Skeletal muscle satellite cell (primary cell): ENCODE measurements at regions not wholly inside any gene's neighbourhood (a gene's known extent, or its start where the extent isn't known, plus 50 kb on each side); places are given as distances from the start of the nearest gene placed in this dataset.
"Not testable (repeated sequence)": the region's sequence is repeated elsewhere in the genome, so short reads cannot be mapped to it uniquely, and the experiment has no call there.

ENCODE experiments used
- H3K27me3 ChIP-seq: 2 replicates; pipeline ENCODE4 v1.7.0; 2013; ENCODE audit warnings: low read length; ENCODE audit not compliant: control insufficient read depth, insufficient read depth
- H3K36me3 ChIP-seq: 2 replicates; pipeline ENCODE4 v1.7.0; 2013; ENCODE audit warnings: mild to moderate bottlenecking, control low read depth, low read length; ENCODE audit not compliant: insufficient read depth
- H3K4me1 ChIP-seq: 2 replicates; pipeline ENCODE4 v1.7.0; 2013; ENCODE audit warnings: low read length; ENCODE audit not compliant: control insufficient read depth, insufficient read depth
- H3K4me2 ChIP-seq: 2 replicates; pipeline ENCODE4 v1.7.0; 2013; ENCODE audit warnings: mild to moderate bottlenecking, low read length
- H3K4me3 ChIP-seq: 2 replicates; pipeline ENCODE4 v1.7.0; 2013; ENCODE audit warnings: low read length
- H3K9ac ChIP-seq: 2 replicates; pipeline ENCODE4 v1.7.0; 2013; ENCODE audit warnings: mild to moderate bottlenecking, low read depth, low read length, moderate library complexity
- H3K9me3 ChIP-seq: replicated peaks from 2 replicates; pipeline ENCODE4 v1.7.0; 2013; ENCODE audit warnings: mild to moderate bottlenecking, control low read depth, low read length

DNA sequence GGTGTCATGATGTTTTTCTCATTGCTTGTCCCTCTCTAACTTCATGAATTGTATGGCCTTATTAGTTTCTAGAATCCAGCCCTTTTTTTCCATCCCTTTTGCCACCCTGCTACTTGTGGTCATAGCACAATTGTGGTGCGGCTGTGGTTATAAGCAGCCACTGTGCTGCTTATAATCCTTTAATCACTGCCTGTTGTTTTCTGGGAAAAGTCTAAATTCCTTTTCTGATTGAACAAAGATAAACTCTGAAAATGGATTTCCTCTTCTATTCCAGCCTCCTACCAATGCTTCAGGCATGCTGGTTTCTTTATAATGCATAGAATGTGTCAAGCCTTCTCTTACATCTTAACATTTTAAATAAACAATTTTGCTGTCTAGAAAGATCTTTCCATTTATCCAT lies 319.5 kb downstream of the C3orf38 start:
- Histone ChIP-seq H3K4me1 (no peaks in the 10 kb centered on the region), H3K27me3 (no peaks in the 10 kb centered on the region), H3K9ac (no peak overlapping the region), H3K9me3 (peaks cover 4% of the 10 kb centered on the region), H3K36me3 (no peaks in the 10 kb centered on the region), H3K4me2 (no peak overlapping the region), H3K4me3 (no peak overlapping the region)

GRCh38 chr3:88478460-88478859 lies 328.7 kb downstream of the C3orf38 start:
- H3K4me2 ChIP-seq, result no peak overlapping the region
- no peak overlapping the region for H3K9ac ChIP-seq
- H3K4me1 ChIP-seq, result no peaks in the 10 kb centered on the region
- no peak overlapping the region for H3K4me3 ChIP-seq
- H3K27me3 ChIP-seq, result no peaks in the 10 kb centered on the region
- peaks cover 2% of the 10 kb centered on the region for H3K9me3 ChIP-seq
- no peaks in the 10 kb centered on the region for H3K36me3 ChIP-seq

DNA sequence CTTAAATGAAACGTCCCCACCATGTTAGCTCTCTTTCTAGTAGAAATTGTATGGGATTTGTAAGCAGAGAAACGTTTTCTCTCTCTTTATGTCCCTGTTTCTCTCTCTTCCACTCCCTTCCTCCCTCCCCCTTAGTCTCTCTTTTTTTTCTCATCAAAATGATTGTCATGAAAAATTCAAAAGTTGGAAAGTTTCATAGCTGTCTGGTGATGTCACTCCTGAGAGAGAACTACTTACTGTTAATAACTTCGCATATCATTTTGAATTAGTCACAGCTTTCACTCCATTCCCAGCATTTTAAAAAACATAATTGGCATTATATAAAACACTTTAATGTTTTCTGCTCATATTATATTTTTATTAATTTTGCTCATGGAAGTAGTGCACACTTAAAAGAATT lies 331.1 kb downstream of the C3orf38 start:
- Histone ChIP-seq H3K27me3 (no peaks in the 10 kb centered on the region), H3K36me3 (no peaks in the 10 kb centered on the region), H3K9me3 (peaks cover 2% of the 10 kb centered on the region), H3K4me2 (no peak overlapping the region), H3K4me1 (no peaks in the 10 kb centered on the region), H3K4me3 (no peak overlapping the region), H3K9ac (no peak overlapping the region)

DNA sequence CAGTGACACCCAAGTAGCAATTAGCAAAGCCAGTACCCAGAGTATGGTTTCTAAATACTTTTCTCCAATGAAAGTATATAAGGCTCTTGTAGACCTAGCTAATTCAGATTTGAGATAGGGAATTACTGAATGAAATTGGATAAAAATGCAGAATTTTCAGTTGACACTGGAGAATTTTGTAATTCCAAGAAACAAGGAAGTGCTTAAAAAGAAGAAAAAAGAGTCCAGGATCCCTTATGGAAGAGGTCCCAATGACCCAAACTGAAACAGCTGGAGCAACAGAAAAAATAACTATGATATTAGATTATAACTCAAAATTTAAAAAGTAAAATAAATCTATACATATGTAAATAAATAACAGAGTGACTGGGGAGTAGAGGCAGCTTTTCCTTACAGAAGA lies 335.2 kb downstream of the C3orf38 start:
- Histone ChIP-seq H3K36me3 (no peaks in the 10 kb centered on the region), H3K4me1 (no peaks in the 10 kb centered on the region), H3K4me2 (no peak overlapping the region), H3K9me3 (peaks cover 2% of the 10 kb centered on the region), H3K27me3 (no peaks in the 10 kb centered on the region), H3K4me3 (no peak overlapping the region), H3K9ac (no peak overlapping the region)

- not testable (repeated sequence) for H3K4me2 ChIP-seq, H3K9ac ChIP-seq, H3K36me3 ChIP-seq, H3K4me1 ChIP-seq, H3K27me3 ChIP-seq, H3K4me3 ChIP-seq, H3K9me3 ChIP-seq
Measured at GRCh38 chr3:88508818-88509217, 359.1 kb downstream of the C3orf38 start.

GRCh38 chr3:88509582-88509981 lies 359.8 kb downstream of the C3orf38 start:
- no peaks in the 10 kb centered on the region for H3K9me3 ChIP-seq
- H3K4me1 ChIP-seq, result no peaks in the 10 kb centered on the region
- H3K36me3 ChIP-seq, result no peaks in the 10 kb centered on the region
- no peaks in the 10 kb centered on the region for H3K27me3 ChIP-seq
- H3K9ac ChIP-seq, result no peak overlapping the region
- no peak overlapping the region for H3K4me3 ChIP-seq
- no peak overlapping the region for H3K4me2 ChIP-seq

DNA sequence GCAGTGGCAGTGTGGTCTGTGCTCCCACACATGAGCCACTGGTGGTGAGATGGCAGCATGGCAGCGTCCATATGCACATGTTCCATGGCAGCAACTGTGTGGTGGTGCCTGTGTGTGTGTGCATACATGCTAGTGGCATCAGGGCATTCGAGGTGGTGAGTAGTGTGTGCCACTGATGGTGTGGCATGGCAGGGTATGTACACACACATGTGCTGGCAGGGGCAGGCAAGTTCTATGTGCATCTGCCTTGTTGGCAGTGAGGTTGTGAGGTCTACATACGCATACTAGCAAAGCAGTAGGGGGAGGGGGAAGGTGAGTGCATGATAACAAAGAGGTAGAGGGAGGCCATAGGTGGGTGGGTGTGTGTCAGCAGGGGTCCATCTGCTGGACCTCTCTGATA lies 378.7 kb downstream of the C3orf38 start:
- H3K36me3 ChIP-seq, result no peaks in the 10 kb centered on the region
- H3K9me3 ChIP-seq, result peaks cover 3% of the 10 kb centered on the region
- no peak overlapping the region for H3K4me3 ChIP-seq
- no peaks in the 10 kb centered on the region for H3K4me1 ChIP-seq
- H3K27me3 ChIP-seq, result no peaks in the 10 kb centered on the region
- H3K9ac ChIP-seq, result no peak overlapping the region
- H3K4me2 ChIP-seq, result no peak overlapping the region

DNA sequence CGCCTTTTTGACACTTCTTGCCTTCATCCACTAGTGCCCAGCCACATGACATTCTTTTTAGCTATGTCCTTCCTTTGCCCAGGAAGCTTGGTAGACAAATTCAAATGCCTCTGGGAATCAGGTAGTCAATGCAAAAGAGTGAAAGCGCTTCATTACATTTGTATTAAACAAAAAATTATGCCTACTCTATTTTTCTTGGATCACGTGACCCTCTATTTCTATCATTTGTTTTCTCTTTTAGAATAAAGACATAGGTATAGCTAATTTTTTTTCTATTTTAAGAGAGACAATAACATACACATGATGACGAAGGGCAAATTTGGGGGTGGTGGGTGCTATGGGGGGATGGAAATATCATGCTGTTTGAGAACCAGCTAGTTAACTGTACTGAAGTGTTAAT lies 384.8 kb downstream of the C3orf38 start:
- Histone ChIP-seq H3K36me3 (no peaks in the 10 kb centered on the region), H3K9me3 (no peaks in the 10 kb centered on the region), H3K27me3 (no peaks in the 10 kb centered on the region), H3K4me2 (no peak overlapping the region), H3K9ac (no peak overlapping the region), H3K4me1 (no peaks in the 10 kb centered on the region), H3K4me3 (no peak overlapping the region)

DNA sequence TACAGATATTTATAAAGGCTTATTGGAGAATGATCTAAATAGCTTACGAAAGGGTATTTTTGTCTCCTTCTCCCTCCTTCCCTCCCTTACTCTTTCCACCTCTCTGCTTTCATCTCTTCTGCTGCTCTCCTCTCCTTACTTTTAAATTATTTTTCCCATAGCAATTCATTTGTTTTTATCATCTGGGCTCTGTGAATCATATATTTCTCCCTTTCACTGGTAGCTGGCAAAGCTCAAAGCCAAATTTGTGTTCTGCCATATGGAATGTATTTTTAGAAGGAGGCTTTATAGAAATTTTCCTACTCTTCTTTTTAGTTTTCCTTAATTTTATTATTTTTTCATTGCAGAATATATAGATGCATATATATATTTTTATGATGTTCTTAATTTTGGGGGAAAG lies 385.8 kb downstream of the C3orf38 start:
- no peak overlapping the region for H3K9ac ChIP-seq
- H3K4me1 ChIP-seq, result no peaks in the 10 kb centered on the region

GRCh38 chr3:88542916-88543315 lies 393.2 kb downstream of the C3orf38 start:
- Histone ChIP-seq H3K9me3 (no peaks in the 10 kb centered on the region), H3K27me3 (no peaks in the 10 kb centered on the region), H3K4me1 (no peaks in the 10 kb centered on the region), H3K36me3 (no peaks in the 10 kb centered on the region), H3K4me3 (no peak overlapping the region), H3K4me2 (no peak overlapping the region), H3K9ac (no peak overlapping the region)

More for the DNA sequence above, 385.8 kb downstream of the C3orf38 start:
- no peak overlapping the region for H3K4me2 ChIP-seq
- H3K4me3 ChIP-seq, result no peak overlapping the region
- H3K9me3 ChIP-seq, result no peaks in the 10 kb centered on the region
- H3K27me3 ChIP-seq, result no peaks in the 10 kb centered on the region
- H3K36me3 ChIP-seq, result no peaks in the 10 kb centered on the region

DNA sequence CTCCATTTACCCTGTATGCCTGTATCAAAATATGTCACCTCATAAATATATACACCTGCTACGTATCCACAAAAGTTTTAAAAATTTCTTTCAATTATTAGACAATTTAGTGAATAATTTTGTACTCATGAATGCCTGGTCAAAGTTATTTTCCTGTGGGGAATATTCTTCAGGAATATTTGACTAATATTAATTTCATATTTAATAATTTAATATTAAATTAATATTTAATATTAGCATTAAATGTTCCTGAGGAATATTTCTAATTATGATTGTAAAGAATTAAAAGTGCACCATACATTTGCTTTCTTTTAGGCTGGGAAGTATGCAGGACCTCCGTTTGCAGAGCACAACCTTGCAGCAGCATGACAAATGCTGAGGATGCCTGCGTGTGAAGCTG lies 422.7 kb downstream of the C3orf38 start:
- H3K4me1 ChIP-seq, result no peaks in the 10 kb centered on the region
- H3K27me3 ChIP-seq, result no peaks in the 10 kb centered on the region

GRCh38 chr3:88573472-88573871 lies 423.7 kb downstream of the C3orf38 start:
- H3K4me1 ChIP-seq, result no peaks in the 10 kb centered on the region
- no peak overlapping the region for H3K9ac ChIP-seq
- H3K4me3 ChIP-seq, result no peak overlapping the region
- no peaks in the 10 kb centered on the region for H3K9me3 ChIP-seq
- no peaks in the 10 kb centered on the region for H3K27me3 ChIP-seq
- H3K4me2 ChIP-seq, result no peak overlapping the region
- no peaks in the 10 kb centered on the region for H3K36me3 ChIP-seq

More for the DNA sequence above, 422.7 kb downstream of the C3orf38 start:
- Histone ChIP-seq H3K9me3 (no peaks in the 10 kb centered on the region), H3K4me2 (no peak overlapping the region), H3K9ac (no peak overlapping the region), H3K36me3 (no peaks in the 10 kb centered on the region), H3K4me3 (no peak overlapping the region)
